ENCODE measurements at regions not wholly inside any gene's neighbourhood (a gene's known extent, or its start where the extent isn't known, plus 50 kb on each side); places are given as distances from the start of the nearest gene placed in this dataset.
A peak's percentile ranks its signal among the peaks of the same experiment; 100 is the strongest.
"Not testable (repeated sequence)": the region's sequence is repeated elsewhere in the genome, so short reads cannot be mapped to it uniquely, and the experiment has no call there.

GRCh38 chr6:150684161-150684560 lies 84.5 kb downstream of the PLEKHG1 start:
- no peak for DNase-seq

DNA sequence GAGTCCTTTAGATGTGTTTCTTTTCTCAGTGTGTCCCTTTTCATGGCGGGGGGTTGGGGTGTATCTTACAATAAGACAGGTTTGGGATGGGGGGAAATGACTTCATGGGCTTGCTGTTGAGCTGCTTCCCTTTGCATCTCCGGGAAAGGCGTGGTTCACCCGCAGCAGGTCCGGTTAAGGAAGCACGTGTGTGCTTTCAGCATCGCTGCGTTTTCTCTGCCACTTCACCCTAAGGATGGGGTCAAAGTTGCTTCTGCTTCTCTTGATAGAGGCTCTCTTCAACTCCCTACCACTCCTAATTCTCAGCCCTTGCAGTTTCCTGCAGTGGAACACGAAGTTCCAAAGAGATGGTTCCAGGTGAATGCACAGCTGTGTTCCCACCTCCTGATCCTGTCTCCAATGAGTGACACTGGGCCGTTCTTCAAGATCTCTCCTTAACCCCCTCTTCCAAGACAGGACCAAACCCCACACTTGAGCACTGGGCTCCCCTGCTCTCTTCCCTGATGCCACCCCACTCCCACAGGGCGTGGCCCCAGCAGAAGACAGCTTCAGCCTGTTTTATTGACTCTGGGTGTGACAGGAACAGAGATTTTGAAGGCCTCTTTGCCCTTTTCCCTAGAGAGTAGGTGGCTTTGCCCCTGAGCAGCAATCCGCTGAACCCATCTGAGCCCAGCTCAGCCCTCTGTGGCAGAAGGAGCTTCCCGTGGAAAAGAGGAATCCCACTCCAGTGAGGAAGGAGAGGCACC lies 85.2 kb downstream of the PLEKHG1 start:
- no peak for DNase-seq

GRCh38 chr6:150685860-150686259 lies 86.2 kb downstream of the PLEKHG1 start:
- DNase-seq = peak; percentile 4

DNA sequence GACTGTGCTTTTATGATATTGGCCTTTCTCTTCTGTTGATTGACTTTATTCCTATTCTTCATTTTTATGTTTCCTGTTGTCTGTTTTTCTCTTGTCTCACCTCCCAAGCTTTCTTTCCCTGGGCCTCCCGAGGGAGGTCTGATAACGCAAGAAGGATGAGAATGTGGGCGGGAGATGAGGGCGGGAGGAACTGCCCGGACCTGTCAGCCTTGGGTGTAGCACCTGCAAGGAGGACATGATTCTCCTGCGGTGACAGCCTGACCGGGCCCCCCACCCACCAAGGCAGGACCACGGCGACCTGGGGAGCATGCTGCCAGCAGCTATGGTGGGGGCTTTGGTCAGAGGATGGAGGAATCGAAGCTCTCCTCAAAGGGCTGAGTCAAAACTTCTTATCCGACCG lies 86.9 kb downstream of the PLEKHG1 start:
- DNase-seq = no peak

GRCh38 chr6:150687508-150687907 lies 87.8 kb downstream of the PLEKHG1 start:
- DNase-seq = no peak

DNA sequence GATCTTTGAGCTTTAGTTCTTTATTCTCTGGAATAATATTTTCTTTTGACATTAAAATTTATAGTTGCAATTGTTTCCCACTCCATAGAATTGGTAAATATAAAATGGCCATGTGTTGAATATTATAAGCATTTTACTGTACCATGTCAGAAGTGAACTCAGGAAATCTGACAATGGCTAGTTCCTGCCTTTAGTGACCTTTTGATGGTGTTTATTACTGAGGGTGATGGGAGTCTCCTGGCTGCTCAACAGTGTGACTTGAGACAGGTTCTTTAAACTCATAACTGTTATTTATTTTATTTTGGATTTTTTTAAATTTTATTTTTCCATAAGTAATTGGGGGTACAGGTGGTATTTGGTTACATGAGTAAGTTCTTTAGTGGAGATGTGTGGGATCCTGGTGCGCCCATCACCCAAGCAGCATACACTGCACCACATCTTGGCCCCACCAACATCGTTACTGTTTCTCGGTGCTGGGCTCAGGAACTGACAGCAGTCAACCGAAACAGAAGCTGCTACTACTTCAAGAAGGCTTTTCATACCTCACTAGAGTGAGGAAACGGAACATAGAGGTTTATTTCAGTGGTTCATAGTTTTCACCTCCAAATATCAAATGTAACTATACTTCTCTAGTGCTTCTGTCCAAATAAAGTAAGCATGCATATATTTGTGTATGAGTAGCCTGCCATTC lies 90.4 kb downstream of the PLEKHG1 start:
- DNase-seq = no peak

- no peak for DNase-seq
Observed at GRCh38 chr6:150690681-150691080, 91.0 kb downstream of the PLEKHG1 start.

- no peak for DNase-seq
Observed at GRCh38 chr6:150691463-150691862, 91.8 kb downstream of the PLEKHG1 start.

GRCh38 chr6:150692604-150693003 lies 92.9 kb downstream of the PLEKHG1 start:
- no peak for DNase-seq

- no peak for DNase-seq
Observed at GRCh38 chr6:150694889-150695288, 95.2 kb downstream of the PLEKHG1 start.

DNA sequence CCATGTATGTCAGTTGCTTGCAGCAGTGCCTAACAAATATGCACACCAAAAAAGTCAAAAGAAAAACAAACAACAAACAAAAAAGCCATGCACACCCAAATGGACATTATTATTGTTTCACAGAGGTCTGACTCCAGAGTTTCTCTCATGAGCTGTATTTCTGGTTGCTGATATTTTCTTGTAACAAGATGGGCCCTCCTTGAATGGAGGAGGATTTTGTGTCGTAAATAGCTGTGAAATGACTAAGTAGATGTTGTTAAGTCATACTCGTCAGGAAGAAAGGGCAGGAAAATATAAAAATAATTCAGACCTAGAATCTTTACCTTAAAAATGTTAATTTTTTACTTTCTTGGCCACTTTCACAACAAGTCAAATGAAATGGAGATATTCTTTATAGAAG lies 96.0 kb downstream of the PLEKHG1 start:
- no peak for DNase-seq

GRCh38 chr6:150696190-150696589 lies 96.5 kb downstream of the PLEKHG1 start:
- DNase-seq = no peak

- DNase-seq = not testable (repeated sequence)
Observed at GRCh38 chr6:150696918-150697317, 97.2 kb downstream of the PLEKHG1 start.

DNA sequence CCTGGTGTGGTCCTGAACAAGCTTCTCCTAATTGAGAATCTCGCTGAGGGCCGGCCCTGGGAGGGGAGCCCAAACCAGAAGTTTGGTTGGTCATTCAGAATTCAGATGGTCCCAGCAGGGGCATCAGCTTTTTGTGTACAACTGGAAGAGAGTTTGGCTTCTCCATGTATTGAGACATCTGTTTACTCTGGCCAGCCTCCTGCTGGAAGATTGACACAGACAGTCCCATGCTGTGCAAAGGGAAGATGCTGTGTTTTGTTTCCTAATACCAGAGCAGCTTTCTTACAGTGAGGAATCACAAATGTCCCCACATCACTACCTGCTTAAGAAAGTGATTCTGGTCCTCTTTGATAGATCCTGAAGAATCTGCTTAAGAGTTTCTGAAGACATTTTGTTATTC lies 97.8 kb downstream of the PLEKHG1 start:
- DNase-seq = no peak

DNA sequence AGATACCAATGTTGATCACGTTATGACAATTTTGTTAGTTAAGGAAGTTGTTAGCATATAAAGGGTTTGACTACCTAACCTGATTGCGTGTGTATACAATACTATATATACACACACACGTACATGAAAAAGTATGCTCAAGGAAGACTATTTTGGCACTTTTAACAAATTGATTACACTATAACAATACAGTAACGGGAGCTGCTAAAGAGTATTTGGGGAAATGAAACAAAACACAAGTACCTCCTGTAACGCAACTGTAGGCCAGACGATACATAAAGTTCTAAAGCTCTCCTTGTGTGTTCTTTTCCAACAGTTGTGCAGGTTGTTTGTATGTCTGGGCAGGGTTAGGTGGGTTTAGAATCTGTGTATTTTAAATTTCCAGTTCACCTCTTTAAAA lies 98.7 kb downstream of the PLEKHG1 start:
- no peak for DNase-seq

DNA sequence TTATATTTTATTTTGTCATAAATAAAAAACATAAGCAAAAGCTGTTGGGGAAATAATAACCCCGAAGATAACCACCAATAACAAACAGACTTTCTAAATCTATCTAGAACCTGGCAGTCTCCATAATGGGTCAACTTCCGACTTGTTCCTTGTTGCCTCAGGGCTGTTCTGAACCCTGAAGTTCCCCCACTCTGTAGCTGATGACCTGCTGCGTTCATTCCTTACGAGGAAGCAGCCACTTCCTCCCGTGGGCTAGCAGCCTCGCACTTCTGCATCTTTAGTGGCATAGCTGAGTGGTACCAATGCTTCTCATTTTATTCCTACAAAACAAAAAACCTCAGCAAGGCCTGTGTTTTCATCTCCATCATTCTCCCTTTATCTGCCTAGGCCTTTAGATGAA lies 103.0 kb downstream of the PLEKHG1 start:
- no peak for DNase-seq

DNA sequence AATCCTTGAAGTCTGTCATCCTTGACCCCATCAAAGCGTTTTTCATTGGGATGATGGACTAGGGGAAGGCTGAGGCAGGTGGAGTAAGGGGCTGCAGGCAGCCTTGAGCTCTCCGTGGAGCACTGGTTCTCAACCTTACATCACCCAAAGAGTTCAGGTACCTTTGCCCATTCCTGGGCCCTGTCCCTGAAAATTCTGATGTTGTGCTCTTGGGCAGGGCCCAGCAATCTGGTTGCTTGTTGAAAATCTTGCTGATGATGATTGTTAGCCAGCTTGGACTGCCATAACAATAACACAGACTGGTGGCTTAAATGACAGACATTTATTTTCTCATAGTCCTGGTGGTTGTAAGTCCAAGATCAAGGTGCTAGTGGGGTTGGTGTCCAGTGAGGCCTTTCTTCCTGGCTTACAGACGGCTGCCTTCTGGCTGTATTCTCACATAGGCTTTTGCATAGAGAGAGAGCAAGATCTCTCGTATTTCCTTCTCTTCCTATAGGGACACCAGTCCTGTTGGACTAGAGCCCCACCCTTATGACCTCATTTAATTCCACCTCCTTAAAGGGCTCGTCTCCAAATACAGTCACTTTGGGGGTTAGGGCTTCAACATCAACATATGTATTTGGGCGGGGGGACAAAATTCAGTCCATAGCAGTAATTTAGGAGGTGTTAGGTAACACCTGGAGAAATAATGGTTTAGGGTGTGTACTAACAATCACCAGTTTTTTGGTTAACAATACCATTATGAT lies 104.9 kb downstream of the PLEKHG1 start:
- DNase-seq = no peak

DNA sequence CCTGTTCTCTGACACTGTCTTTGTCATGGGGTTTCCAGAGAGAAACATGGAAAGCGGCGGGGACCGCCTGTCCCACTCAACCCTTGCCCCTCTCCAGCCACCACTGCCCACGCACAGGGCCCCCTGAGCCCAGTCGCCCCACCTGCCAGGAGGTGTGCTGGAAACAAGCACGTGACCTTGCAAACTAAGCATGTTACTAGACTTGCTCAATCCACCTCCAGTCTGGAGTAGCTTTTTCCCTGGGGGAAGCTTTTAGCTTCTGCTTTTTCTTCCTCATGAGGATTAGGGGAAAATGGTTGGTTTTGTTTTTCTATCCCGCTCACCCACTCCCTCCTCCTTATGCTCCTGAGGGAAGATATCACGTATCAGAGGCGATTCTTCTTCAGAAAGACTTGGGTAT lies 105.7 kb downstream of the PLEKHG1 start:
- no peak for DNase-seq

GRCh38 chr6:150710236-150710635 lies 110.6 kb downstream of the PLEKHG1 start:
- no peak for DNase-seq

DNA sequence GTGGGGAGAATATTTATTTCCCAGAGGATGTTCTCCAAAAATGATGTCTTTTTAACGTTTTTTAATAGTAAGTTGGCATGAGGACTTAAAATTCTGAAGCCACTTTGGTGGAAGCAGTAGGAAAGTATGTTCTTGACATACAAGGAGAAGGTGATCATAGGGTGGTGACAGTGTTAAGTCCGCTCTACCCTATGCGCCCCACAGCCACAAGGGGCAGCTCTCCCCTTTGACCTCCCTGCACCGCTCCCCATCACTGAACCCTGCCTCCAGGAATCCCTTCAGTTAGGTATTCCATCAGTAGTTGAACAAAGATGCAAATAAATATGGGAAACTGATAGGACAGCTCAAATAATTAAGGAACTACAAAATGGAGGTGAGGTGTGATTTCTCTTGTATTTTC lies 111.4 kb downstream of the PLEKHG1 start:
- no peak for DNase-seq

DNA sequence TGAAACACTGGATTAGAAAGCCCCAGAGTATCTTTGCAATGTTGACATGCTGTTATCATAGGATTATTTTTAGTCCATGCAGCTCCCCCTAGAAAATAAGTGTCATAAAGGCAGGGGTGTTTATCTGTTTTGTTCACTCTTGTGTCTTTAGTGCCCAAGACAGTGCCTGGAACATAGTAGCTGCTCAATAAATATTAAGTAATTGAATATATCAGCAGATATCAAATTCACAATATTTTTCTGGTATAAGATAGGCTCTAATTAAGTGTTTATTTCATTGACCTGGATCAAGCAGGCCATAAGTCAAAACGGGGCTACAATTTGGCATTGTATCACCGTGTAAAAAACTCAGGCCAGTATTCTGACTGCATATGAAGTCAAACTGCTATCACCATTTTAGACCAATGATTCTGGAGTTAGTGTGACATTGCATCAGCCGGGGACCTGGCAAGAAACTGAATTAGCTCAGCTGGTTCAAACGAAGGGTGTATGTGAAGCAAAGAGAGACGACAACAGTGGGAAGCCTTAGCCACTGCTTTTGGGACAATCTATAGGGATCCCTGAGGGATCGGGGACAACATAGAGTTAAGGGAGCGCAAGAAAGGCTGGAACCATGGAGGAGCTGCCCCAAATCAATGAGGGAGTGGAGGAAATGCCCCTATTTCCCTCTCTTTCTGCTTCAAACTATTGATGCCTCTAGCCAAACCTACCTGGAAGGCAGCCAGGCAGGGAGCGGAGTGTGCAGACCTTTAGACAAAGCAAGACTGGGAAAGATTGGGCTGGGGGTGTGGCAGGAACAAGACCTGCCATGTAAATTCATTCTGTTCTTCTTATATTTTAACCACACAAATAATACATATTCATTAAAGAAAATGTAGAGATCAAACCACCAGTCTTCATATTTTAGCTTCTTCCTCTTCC lies 112.2 kb downstream of the PLEKHG1 start:
- no peak for DNase-seq

GRCh38 chr6:150712505-150713252 lies 113.0 kb downstream of the PLEKHG1 start:
- no peak for DNase-seq

All from NCI-H1048 (cell line).